COLO668 (cell line): ENCODE measurements at regions not wholly inside any gene's neighbourhood (a gene's known extent, or its start where the extent isn't known, plus 50 kb on each side); places are given as distances from the start of the nearest gene placed in this dataset.
"Not testable (repeated sequence)": the region's sequence is repeated elsewhere in the genome, so short reads cannot be mapped to it uniquely, and the experiment has no call there.

Experiments
- DNase-seq: peaks from one replicate; lab custom pipeline; 2025; ENCODE audit not compliant: unreplicated experiment; lab: John Stamatoyannopoulos, UW

- DNase-seq: not testable (repeated sequence)
Observed at GRCh38 chr6:144572541-144572940, 287.4 kb downstream of the UTRN start.

GRCh38 chr6:144574796-144575195 lies 289.7 kb downstream of the UTRN start:
- no peak for DNase-seq

GRCh38 chr6:144575327-144575726 lies 290.2 kb downstream of the UTRN start:
- DNase-seq: no peak

GRCh38 chr6:144576871-144577270 lies 291.7 kb downstream of the UTRN start:
- DNase-seq: no peak

- DNase-seq: no peak
Observed at GRCh38 chr6:144578385-144579350, 293.5 kb downstream of the UTRN start.

GRCh38 chr6:144580039-144580438 lies 294.9 kb downstream of the UTRN start:
- DNase-seq: no peak

- no peak for DNase-seq
Observed at GRCh38 chr6:144580771-144581170, 295.6 kb downstream of the UTRN start.

- DNase-seq: no peak
Observed at GRCh38 chr6:144581812-144582537, 296.8 kb downstream of the UTRN start.

GRCh38 chr6:144582939-144583613 lies 297.9 kb downstream of the UTRN start:
- no peak for DNase-seq

- DNase-seq: no peak
Observed at GRCh38 chr6:144583614-144583954, 298.4 kb downstream of the UTRN start.

- no peak for DNase-seq
Observed at GRCh38 chr6:144585217-144585814, 300.2 kb downstream of the UTRN start.

- no peak for DNase-seq
Observed at GRCh38 chr6:144586986-144587385, 301.9 kb downstream of the UTRN start.

GRCh38 chr6:144588697-144589325 lies 303.7 kb downstream of the UTRN start:
- DNase-seq: no peak

GRCh38 chr6:144590532-144590931 lies 305.4 kb downstream of the UTRN start:
- DNase-seq: no peak

GRCh38 chr6:144593392-144593791 lies 308.3 kb downstream of the UTRN start:
- DNase-seq: no peak

GRCh38 chr6:144594585-144594984 lies 309.4 kb downstream of the UTRN start:
- DNase-seq: no peak

GRCh38 chr6:144595266-144595665 lies 310.1 kb downstream of the UTRN start:
- DNase-seq: no peak

- DNase-seq: no peak
Observed at GRCh38 chr6:144597511-144597910, 312.4 kb downstream of the UTRN start.

- no peak for DNase-seq
Observed at GRCh38 chr6:144599615-144600014, 314.5 kb downstream of the UTRN start.

- no peak for DNase-seq
Observed at GRCh38 chr6:144601221-144601620, 316.1 kb downstream of the UTRN start.
